ENCODE measurements at regions not wholly inside any gene's neighbourhood (a gene's known extent, or its start where the extent isn't known, plus 50 kb on each side); places are given as distances from the start of the nearest gene placed in this dataset.
"Not testable (repeated sequence)": the region's sequence is repeated elsewhere in the genome, so short reads cannot be mapped to it uniquely, and the experiment has no call there.

DNA sequence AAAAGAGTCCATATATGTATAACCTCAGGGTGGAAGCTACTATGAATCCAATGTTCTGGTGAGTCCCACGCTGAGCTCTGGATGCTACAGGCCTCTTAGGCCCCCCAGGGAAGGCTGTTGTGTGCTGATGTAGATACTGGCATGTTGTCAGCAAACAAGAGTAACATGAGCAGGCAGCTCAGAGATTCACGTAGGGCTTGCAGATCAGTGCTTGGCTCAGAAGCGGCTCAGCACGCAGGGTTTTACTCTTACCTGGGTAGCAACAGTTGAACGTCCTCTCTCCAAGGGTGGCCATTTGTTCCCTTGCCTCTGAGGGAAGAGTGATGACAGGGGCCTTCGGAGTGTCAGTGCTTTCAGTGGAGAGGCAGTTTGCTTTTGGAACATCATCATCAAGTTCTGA, 93.4 kb downstream of the ZFP64 start:
- no peak for DNase-seq (ENCODE audit: low spot score)

- no peak for DNase-seq (ENCODE audit: low spot score)
These were observed 95.5 kb downstream of the ZFP64 start for GRCh38 chr20:52096117-52096516.

DNA sequence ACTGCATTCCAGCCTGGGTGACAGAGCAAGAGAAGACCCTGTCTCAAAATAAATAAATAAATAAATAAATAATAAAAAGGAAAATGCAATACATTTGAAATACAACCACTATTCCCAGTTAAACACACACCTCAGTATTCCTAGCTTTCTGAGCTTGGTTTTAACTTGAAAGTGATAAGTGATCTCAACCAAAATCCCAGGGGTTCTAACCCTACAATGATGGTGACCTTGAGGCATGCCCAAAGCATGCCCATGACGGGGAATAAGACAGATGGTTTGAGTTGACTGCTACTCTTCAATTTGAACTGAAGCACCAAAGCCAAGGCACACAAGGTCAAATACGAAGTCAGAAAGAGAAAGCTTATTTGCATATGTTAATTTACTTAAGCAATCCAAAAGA, 96.9 kb downstream of the ZFP64 start:
- DNase-seq (ENCODE audit: low spot score): no peak

- DNase-seq (ENCODE audit: low spot score): no peak
These were observed 98.0 kb downstream of the ZFP64 start for GRCh38 chr20:52093575-52093974.

DNA sequence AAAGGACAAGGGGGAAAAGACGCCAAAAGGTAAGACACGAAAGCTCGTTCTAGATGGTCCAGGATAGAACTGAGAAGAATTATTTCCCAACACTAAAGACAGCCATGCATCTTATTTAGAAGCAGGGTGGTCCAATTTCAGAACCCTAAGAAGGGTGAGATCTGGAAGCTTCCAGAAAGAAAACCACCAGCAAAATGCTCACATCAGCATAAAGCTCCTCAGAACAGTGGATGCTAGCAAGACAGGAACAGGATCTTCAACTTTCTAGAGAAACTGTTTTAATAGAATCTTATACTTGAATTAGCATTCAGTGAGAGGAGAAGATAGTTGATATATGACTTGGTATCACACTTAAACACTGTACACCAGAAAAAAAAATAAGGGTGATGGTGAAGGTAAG, 101.5 kb downstream of the ZFP64 start:
- DNase-seq (ENCODE audit: low spot score): no peak

DNA sequence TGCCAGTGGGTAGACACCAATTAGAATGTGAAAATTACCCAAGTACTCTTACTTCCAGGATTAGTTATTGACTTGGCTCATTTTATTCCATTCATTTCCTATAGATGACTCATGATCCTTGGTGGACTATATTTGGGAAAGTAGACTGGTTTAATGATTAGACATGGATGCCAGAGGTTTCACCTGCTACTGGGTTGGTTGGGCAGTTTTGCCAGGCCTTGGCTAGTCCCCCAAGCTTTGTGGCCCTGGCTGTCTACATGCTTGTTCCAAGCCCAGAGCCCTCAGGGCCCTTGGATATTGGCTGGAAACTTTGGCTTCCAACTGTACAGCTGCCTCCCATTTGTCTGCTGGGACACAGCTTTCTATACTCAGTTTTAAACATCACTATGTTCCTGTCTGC, 104.1 kb downstream of the ZFP64 start:
- DNase-seq (ENCODE audit: low spot score): no peak

DNA sequence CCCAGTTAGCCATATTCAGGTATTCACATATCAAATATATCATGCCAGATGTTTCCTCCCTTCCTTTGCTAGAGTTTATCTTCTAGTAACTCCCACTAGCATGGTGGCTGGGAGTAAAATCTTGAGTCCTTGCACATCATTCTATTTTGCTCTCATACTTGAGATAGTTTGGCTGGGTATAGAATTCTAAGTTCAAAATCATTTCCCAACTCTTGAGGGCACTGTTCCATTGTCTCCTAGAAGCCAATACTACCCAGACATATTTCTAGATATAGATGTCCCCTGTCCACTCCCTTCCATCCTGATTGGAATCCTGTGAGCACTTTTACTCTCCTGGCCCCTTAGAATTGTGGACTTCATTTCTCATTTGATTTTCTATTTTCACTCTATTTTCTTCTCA, 104.7 kb downstream of the ZFP64 start:
- no peak for DNase-seq (ENCODE audit: low spot score)

- DNase-seq (ENCODE audit: low spot score): no peak
These were observed 106.9 kb downstream of the ZFP64 start for GRCh38 chr20:52084727-52085126.

DNA sequence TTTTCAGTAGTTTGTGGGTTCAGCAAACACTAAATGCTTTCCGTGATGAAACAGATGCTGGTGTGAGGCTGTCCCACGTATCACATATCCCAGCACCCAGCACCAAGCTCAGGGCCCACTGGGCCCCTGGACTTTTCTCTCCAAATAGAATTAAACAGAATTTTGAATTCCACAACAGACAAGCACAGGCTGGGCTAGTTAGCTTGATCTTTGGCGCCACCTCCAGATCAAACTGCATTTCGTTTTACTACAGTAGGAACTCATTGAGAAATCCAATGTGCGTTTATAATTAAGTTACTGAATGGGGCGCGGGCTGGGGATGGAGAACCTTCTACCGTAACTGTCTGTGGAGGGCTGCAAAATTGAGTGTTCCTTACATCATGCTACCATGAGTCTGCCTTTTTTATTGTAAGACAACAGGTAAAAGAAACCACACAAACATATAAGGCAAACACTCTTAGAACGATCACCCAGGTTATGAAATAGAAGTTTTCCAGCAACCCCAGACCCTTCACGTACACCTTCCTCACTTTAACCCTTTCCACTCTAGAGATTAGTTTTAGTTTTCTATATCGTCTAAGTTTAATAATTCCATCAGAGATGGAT, 107.8 kb downstream of the ZFP64 start:
- peak; percentile 80 for DNase-seq (ENCODE audit: low spot score)

DNA sequence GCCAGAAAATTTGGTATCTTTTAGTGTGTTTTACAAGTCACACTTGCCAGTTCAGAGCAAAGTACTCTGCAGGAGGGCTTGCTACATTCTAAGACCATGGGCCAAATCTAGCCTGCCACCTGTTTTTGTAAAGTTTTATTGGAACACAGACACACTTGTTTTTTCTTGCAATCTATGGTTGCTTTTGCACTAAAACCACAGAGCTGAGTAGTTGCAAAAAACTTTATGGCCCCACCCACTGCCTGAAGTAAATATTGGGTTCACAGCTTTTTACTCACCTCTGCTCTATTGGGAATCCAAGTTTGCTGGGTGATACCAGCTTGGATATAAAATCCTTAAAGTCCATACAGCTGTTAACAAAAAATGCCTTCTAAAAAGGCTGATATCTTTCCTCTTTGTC, 109.0 kb downstream of the ZFP64 start:
- DNase-seq (ENCODE audit: low spot score): no peak

DNA sequence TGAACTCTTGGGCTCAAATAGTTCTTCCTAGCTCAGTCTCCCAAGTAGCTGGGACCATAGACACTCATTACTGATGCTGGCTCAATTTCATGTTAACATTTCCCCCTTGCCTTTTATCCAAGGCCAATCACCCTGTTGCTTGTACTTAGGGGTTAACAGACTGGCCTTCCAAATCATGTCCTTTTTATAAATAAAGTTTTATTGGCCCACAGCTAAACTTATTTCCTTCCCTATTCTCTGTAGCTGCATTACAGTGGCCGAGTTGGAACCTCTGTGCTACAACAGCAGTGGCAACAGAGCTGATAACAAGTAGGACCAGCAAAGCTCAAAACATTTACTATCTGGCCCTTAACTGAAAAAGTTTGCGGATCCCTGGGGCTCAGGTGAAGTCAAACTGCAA, 109.8 kb downstream of the ZFP64 start:
- DNase-seq (ENCODE audit: low spot score): no peak

GRCh38 chr20:52081066-52081465, 110.5 kb downstream of the ZFP64 start:
- DNase-seq (ENCODE audit: low spot score): no peak

GRCh38 chr20:52078289-52078688, 113.3 kb downstream of the ZFP64 start:
- DNase-seq (ENCODE audit: low spot score): no peak

GRCh38 chr20:52076164-52076563, 115.4 kb downstream of the ZFP64 start:
- no peak for DNase-seq (ENCODE audit: low spot score)

GRCh38 chr20:52075400-52075799, 116.2 kb downstream of the ZFP64 start:
- DNase-seq (ENCODE audit: low spot score): no peak

DNA sequence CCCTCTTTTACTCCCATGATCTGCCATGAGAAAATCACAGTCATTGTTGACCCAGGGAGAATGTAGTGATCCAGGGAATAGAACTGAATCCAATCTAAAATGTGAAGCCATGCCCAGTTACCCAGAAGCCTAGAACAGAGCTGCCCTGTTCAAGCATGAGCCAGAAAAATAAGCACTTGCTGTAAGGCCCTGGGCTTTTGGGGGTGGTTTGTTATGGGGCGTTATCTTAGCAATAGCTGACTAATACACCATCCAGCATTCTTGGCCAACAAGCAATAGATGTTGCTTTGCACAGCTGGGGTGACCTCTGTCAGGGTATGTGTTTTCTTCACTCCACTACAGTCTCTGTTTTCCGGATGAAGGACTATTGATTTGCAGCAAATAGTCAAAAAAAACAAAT, 120.4 kb downstream of the ZFP64 start:
- DNase-seq (ENCODE audit: low spot score): no peak

- DNase-seq (ENCODE audit: low spot score): no peak
These were observed 126.6 kb downstream of the ZFP64 start for GRCh38 chr20:52064931-52065330.

GRCh38 chr20:52062452-52063209, 128.9 kb downstream of the ZFP64 start:
- no peak for DNase-seq (ENCODE audit: low spot score)

GRCh38 chr20:52060794-52061714, 130.5 kb downstream of the ZFP64 start:
- peak; percentile 38 for DNase-seq (ENCODE audit: low spot score)

- DNase-seq (ENCODE audit: low spot score): not testable (repeated sequence)
These were observed 134.4 kb downstream of the ZFP64 start for GRCh38 chr20:52057133-52057532.

DNA sequence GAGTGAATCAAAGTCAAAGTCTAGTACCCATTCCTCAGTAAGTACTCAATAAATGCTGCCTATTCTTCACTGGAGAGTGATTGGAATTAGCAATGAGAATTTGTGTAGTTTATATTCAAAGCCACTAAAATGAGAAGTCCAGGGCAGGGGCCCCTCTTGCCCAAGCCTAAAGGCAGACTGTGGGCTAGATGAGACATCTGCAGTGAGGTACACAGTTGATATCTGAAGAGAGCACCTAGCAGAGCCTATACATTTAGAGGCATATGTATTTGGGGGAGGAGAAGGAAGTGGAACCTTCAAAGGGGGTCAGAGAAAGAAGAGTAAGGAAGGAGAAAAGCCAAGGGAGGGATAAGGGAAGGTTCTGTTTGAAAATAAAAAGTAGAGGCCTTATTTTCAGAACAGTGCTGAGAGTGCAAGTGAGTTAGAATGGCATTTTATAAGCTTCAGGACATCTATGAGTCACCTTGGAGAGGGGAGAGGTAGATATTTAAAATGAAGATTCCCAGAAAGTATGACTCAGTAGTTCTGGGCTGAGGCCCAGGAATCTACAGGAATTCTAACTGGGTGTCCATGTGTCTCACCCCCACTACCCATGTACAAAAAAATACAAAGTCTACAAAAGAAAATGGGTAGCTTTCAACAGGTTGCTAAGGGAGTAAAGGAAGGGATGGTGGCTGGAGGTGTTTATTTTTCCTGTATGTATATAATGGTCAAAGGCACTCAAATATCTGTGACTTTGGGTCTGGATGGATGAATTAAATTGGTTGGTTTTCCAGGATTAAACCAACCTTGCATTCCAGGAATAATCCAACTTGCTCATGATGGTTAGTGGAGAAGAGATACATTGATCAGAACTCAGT, 135.1 kb downstream of the ZFP64 start:
- DNase-seq (ENCODE audit: low spot score): peak; percentile 80

GRCh38 chr20:52054123-52054522, 137.5 kb downstream of the ZFP64 start:
- DNase-seq (ENCODE audit: low spot score): no peak

All from AG20443 (cell line).